WTC11 (cell line): ENCODE measurements at regions not wholly inside any gene's neighbourhood (a gene's known extent, or its start where the extent isn't known, plus 50 kb on each side); places are given as distances from the start of the nearest gene placed in this dataset.
A peak's percentile ranks its signal among the peaks of the same experiment; 100 is the strongest.

ENCODE experiments used
- ATAC-seq: fragments of 200-7000 bp; cut with Tn5 transposase; 2 replicates; pipeline ENCODE4 v1.10.0; 2021; ENCODE audit warnings: mild to moderate bottlenecking, moderate library complexity
- CTCF ChIA-PET: fragments of 300-600 bp; sonication (Branson Sonifier 250); formaldehyde crosslinking; loops from one replicate; lab custom pipeline; 2021; ENCODE audit warnings: antibody characterized with exemption; lab: Charles Lee
- POLR2A ChIA-PET: fragments of 350-600 bp; sonication (Branson Sonifier 250); formaldehyde crosslinking; loops from one replicate; lab custom pipeline; 2021; ENCODE audit warnings: antibody characterized with exemption; lab: Charles Lee
- DNase-seq: peaks from one replicate; pipeline ENCODE4 v3.0.0; 2021; ENCODE audit warnings: low spot score
- H3K27ac Mint-ChIP-seq: 2 replicates; pipeline ENCODE4 v1.8.0; 2021; ENCODE audit warnings: mixed read lengths
- H3K27me3 Mint-ChIP-seq: 2 replicates; pipeline ENCODE4 v1.8.0; 2021; ENCODE audit warnings: low read depth, mild to moderate bottlenecking, moderate library complexity, mixed read lengths
- H3K36me3 Mint-ChIP-seq: 2 replicates; pipeline ENCODE4 v1.8.0; 2021; ENCODE audit warnings: mixed read lengths
- H3K4me1 Mint-ChIP-seq: 2 replicates; pipeline ENCODE4 v1.8.0; 2022; ENCODE audit warnings: mixed read lengths
- H3K4me3 Mint-ChIP-seq: 2 replicates; pipeline ENCODE4 v1.8.0; 2021; ENCODE audit warnings: mild to moderate bottlenecking, moderate library complexity, mixed read lengths
- H3K9me3 Mint-ChIP-seq: 2 replicates; pipeline ENCODE4 v1.8.0; 2021; ENCODE audit warnings: mixed read lengths
- CREM ChIP-seq: sonication (generic); formaldehyde crosslinking; IDR thresholded peaks from 2 replicates; pipeline ENCODE4 v1.8.1; 2022; ENCODE audit warnings: mild to moderate bottlenecking, missing genetic modification reagents, moderate library complexity
- ELF4 ChIP-seq: sonication (generic); formaldehyde crosslinking; IDR thresholded peaks from 2 replicates; pipeline ENCODE4 v1.8.1; 2022; ENCODE audit warnings: low read depth, mild to moderate bottlenecking, moderate library complexity, missing genetic modification reagents
- EMX1 ChIP-seq: fragments of 250-450 bp; sonication (Bioruptor Pico); IDR thresholded peaks from 2 replicates; pipeline ENCODE4 v1.8.0; 2021; ENCODE audit warnings: mild to moderate bottlenecking
- HMGA2 ChIP-seq: fragments of 250-450 bp; sonication (Bioruptor Pico); IDR thresholded peaks from 2 replicates; pipeline ENCODE4 v1.4.0; 2021; ENCODE audit warnings: mild to moderate bottlenecking, moderate library complexity
- IRF2 ChIP-seq: sonication (generic); formaldehyde crosslinking; IDR thresholded peaks from 2 replicates; pipeline ENCODE4 v1.8.0; 2022; ENCODE audit warnings: low read depth, missing genetic modification reagents, borderline replicate concordance
- OVOL2 ChIP-seq: fragments of 250-450 bp; sonication (Bioruptor Pico); IDR thresholded peaks from 2 replicates; pipeline ENCODE4 v1.9.0; 2021; ENCODE audit warnings: mild to moderate bottlenecking, borderline replicate concordance
- SMAD3 ChIP-seq: sonication (generic); formaldehyde crosslinking; IDR thresholded peaks from 2 replicates; pipeline ENCODE4 v1.8.0; 2022; ENCODE audit warnings: missing genetic modification reagents, mild to moderate bottlenecking, borderline replicate concordance
- TEAD1 ChIP-seq: sonication (generic); formaldehyde crosslinking; IDR thresholded peaks from 2 replicates; pipeline ENCODE4 v1.8.0; 2022; ENCODE audit warnings: mild to moderate bottlenecking, missing genetic modification reagents
- ZNF219 ChIP-seq: sonication (generic); formaldehyde crosslinking; IDR thresholded peaks from 2 replicates; pipeline ENCODE4 v1.8.0; 2023; ENCODE audit warnings: missing genetic modification reagents, mild to moderate bottlenecking, borderline replicate concordance
- ZNF263 ChIP-seq: sonication (generic); formaldehyde crosslinking; IDR thresholded peaks from 2 replicates; pipeline ENCODE4 v1.8.1; 2022; ENCODE audit warnings: low read depth, mild to moderate bottlenecking, moderate library complexity, missing genetic modification reagents
- ZNF671 ChIP-seq: fragments of 250-450 bp; sonication (Bioruptor Pico); IDR thresholded peaks from 2 replicates; pipeline ENCODE4 v1.8.0; 2021; ENCODE audit warnings: mild to moderate bottlenecking
- TF ChIP-seq, protein P1 (sequence below): sonication (generic); formaldehyde crosslinking; conservative IDR thresholded peaks from 2 replicates; pipeline ENCODE4 v1.8.1; 2023; ENCODE audit warnings: mild to moderate bottlenecking, low read depth, missing genetic modification reagents, moderate library complexity
- TF ChIP-seq, protein P2 (sequence below): sonication (generic); formaldehyde crosslinking; IDR thresholded peaks from 2 replicates; pipeline ENCODE4 v1.8.1; 2022; ENCODE audit warnings: low read depth, mild to moderate bottlenecking, moderate library complexity, missing genetic modification reagents, borderline replicate concordance
- TF ChIP-seq, protein P3 (sequence below): sonication (generic); formaldehyde crosslinking; IDR thresholded peaks from 2 replicates; pipeline ENCODE4 v1.8.0; 2023; ENCODE audit warnings: missing genetic modification reagents
- TF ChIP-seq, protein P4 (sequence below): fragments of 250-450 bp; sonication (Bioruptor Pico); IDR thresholded peaks from 2 replicates; pipeline ENCODE4 v1.9.0; 2021; ENCODE audit warnings: mild to moderate bottlenecking, borderline replicate concordance
- TF ChIP-seq, protein P5 (sequence below): fragments of 200-600 bp; IDR thresholded peaks from 2 replicates; pipeline ENCODE4 v1.8.0; 2022; ENCODE audit warnings: antibody characterized with exemption
- TF ChIP-seq, protein P6 (sequence below): fragments of 250-450 bp; sonication (Bioruptor Pico); IDR thresholded peaks from 2 replicates; pipeline ENCODE4 v1.9.0; 2021; ENCODE audit warnings: mild to moderate bottlenecking
- TF ChIP-seq, protein P7 (sequence below): fragments of 250-450 bp; sonication (Bioruptor Pico); IDR thresholded peaks from 2 replicates; pipeline ENCODE4 v1.9.0; 2021; ENCODE audit warnings: moderate library complexity, mild to moderate bottlenecking, inconsistent platforms, borderline replicate concordance
- TF ChIP-seq, protein P8 (sequence below): sonication (generic); formaldehyde crosslinking; IDR thresholded peaks from 2 replicates; pipeline ENCODE4 v1.8.1; 2023; ENCODE audit warnings: mild to moderate bottlenecking, missing genetic modification reagents

DNA sequence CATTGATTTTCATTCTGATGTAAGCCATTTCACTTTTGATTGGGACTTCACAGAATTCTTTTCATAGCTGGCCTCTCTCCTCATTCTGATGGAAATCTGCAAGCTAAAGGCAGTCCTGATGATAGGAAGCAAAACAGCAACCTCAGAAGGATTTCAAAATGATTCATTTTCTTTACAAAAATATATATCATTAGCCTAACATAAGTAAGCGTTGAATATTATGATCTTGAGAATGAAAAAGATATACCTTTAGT is 143.1 kb upstream of the GJE1 start:
- Mint-ChIP-seq H3K27me3 (no peaks in the 10 kb centered on the region), H3K9me3 (peaks cover 21% of the 10 kb centered on the region), H3K36me3 (peaks cover 21% of the 10 kb centered on the region), H3K4me3 (no peak overlapping the region), H3K4me1 (peaks cover 33% of the 10 kb centered on the region), H3K27ac (no peak overlapping the region)
- peak; percentile 76 for ATAC-seq
- no peak for DNase-seq
- ChIA-PET CTCF (interaction anchor here (0.6 to 3.3 kb wide), 24 partner anchors 9 to 314 kb away, joined by 3 to 47 read pairs (median 4); no protein-coding TSS in a partner anchor), POLR2A (no interaction called here)
- no peak for TF ChIP-seq EMX1 (CRISPR knock-in tag)
- no peak for TF ChIP-seq ZNF263
- no peak for TF ChIP-seq IRF2 (CRISPR knock-in tag)

DNA sequence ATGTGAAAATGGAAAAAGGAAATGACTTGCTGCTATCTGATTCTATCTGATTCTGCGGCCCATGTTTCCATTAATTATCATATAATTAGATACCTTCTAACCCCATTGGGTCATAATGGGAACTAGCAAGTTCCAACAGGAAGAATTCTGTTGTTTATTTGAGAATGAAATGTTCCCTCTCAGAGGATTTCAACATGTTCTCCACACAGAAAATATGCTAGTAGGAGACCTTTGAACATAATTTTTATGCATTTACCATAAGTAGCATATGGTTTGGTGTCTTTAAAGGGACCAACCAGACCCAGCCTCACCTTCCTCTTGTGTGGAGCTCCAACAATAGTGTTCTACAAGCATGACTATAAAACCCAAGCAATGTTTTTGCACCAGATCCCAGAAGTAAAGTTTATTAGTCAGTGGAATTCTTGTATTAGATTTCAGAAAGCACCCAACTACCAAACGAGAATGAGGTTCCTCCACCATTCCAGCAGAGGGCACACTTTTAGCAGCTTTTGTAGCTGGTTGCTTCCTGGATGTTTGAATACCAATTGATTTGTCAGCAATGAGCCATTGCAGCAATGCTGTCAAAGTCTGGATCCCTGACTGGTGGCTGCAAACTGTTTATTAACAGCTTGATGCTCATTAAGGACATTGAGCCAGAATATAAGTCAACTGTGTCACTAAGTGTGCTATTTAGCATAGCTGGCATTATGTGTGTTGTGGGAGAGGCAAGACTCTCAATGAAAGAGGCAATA is 143.6 kb upstream of the GJE1 start:
- H3K27me3 Mint-ChIP-seq: no peaks in the 10 kb centered on the region
- no peak for TF ChIP-seq ZNF219
- TF ChIP-seq, protein P1, sequence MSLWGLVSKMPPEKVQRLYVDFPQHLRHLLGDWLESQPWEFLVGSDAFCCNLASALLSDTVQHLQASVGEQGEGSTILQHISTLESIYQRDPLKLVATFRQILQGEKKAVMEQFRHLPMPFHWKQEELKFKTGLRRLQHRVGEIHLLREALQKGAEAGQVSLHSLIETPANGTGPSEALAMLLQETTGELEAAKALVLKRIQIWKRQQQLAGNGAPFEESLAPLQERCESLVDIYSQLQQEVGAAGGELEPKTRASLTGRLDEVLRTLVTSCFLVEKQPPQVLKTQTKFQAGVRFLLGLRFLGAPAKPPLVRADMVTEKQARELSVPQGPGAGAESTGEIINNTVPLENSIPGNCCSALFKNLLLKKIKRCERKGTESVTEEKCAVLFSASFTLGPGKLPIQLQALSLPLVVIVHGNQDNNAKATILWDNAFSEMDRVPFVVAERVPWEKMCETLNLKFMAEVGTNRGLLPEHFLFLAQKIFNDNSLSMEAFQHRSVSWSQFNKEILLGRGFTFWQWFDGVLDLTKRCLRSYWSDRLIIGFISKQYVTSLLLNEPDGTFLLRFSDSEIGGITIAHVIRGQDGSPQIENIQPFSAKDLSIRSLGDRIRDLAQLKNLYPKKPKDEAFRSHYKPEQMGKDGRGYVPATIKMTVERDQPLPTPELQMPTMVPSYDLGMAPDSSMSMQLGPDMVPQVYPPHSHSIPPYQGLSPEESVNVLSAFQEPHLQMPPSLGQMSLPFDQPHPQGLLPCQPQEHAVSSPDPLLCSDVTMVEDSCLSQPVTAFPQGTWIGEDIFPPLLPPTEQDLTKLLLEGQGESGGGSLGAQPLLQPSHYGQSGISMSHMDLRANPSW (CRISPR knock-in tag): no peak
- no peak for TF ChIP-seq HMGA2
- TF ChIP-seq ZNF671 (CRISPR knock-in tag): no peak
- TF ChIP-seq, protein P2, sequence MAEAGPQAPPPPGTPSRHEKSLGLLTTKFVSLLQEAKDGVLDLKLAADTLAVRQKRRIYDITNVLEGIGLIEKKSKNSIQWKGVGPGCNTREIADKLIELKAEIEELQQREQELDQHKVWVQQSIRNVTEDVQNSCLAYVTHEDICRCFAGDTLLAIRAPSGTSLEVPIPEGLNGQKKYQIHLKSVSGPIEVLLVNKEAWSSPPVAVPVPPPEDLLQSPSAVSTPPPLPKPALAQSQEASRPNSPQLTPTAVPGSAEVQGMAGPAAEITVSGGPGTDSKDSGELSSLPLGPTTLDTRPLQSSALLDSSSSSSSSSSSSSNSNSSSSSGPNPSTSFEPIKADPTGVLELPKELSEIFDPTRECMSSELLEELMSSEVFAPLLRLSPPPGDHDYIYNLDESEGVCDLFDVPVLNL (CRISPR knock-in tag): no peak
- TF ChIP-seq, protein P3, sequence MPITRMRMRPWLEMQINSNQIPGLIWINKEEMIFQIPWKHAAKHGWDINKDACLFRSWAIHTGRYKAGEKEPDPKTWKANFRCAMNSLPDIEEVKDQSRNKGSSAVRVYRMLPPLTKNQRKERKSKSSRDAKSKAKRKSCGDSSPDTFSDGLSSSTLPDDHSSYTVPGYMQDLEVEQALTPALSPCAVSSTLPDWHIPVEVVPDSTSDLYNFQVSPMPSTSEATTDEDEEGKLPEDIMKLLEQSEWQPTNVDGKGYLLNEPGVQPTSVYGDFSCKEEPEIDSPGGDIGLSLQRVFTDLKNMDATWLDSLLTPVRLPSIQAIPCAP (CRISPR knock-in tag): no peak
- TF ChIP-seq, protein P4, sequence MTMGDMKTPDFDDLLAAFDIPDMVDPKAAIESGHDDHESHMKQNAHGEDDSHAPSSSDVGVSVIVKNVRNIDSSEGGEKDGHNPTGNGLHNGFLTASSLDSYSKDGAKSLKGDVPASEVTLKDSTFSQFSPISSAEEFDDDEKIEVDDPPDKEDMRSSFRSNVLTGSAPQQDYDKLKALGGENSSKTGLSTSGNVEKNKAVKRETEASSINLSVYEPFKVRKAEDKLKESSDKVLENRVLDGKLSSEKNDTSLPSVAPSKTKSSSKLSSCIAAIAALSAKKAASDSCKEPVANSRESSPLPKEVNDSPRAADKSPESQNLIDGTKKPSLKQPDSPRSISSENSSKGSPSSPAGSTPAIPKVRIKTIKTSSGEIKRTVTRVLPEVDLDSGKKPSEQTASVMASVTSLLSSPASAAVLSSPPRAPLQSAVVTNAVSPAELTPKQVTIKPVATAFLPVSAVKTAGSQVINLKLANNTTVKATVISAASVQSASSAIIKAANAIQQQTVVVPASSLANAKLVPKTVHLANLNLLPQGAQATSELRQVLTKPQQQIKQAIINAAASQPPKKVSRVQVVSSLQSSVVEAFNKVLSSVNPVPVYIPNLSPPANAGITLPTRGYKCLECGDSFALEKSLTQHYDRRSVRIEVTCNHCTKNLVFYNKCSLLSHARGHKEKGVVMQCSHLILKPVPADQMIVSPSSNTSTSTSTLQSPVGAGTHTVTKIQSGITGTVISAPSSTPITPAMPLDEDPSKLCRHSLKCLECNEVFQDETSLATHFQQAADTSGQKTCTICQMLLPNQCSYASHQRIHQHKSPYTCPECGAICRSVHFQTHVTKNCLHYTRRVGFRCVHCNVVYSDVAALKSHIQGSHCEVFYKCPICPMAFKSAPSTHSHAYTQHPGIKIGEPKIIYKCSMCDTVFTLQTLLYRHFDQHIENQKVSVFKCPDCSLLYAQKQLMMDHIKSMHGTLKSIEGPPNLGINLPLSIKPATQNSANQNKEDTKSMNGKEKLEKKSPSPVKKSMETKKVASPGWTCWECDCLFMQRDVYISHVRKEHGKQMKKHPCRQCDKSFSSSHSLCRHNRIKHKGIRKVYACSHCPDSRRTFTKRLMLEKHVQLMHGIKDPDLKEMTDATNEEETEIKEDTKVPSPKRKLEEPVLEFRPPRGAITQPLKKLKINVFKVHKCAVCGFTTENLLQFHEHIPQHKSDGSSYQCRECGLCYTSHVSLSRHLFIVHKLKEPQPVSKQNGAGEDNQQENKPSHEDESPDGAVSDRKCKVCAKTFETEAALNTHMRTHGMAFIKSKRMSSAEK (CRISPR knock-in tag): no peak
- TF ChIP-seq CREM (CRISPR knock-in tag): no peak
- TF ChIP-seq, protein P5, sequence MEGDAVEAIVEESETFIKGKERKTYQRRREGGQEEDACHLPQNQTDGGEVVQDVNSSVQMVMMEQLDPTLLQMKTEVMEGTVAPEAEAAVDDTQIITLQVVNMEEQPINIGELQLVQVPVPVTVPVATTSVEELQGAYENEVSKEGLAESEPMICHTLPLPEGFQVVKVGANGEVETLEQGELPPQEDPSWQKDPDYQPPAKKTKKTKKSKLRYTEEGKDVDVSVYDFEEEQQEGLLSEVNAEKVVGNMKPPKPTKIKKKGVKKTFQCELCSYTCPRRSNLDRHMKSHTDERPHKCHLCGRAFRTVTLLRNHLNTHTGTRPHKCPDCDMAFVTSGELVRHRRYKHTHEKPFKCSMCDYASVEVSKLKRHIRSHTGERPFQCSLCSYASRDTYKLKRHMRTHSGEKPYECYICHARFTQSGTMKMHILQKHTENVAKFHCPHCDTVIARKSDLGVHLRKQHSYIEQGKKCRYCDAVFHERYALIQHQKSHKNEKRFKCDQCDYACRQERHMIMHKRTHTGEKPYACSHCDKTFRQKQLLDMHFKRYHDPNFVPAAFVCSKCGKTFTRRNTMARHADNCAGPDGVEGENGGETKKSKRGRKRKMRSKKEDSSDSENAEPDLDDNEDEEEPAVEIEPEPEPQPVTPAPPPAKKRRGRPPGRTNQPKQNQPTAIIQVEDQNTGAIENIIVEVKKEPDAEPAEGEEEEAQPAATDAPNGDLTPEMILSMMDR: peak; percentile 79
- no peak for TF ChIP-seq OVOL2 (CRISPR knock-in tag)
- TF ChIP-seq TEAD1 (CRISPR knock-in tag): peak; percentile 26; the same call in 1 of the 2 replicates
- TF ChIP-seq, protein P6, sequence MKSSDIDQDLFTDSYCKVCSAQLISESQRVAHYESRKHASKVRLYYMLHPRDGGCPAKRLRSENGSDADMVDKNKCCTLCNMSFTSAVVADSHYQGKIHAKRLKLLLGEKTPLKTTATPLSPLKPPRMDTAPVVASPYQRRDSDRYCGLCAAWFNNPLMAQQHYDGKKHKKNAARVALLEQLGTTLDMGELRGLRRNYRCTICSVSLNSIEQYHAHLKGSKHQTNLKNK (CRISPR knock-in tag): no peak
- TF ChIP-seq, protein P7, sequence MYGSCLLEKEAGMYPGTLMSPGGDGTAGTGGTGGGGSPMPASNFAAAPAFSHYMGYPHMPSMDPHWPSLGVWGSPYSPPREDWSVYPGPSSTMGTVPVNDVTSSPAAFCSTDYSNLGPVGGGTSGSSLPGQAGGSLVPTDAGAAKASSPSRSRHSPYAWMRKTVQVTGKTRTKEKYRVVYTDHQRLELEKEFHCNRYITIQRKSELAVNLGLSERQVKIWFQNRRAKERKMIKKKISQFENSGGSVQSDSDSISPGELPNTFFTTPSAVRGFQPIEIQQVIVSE: no peak
- TF ChIP-seq, protein P8, sequence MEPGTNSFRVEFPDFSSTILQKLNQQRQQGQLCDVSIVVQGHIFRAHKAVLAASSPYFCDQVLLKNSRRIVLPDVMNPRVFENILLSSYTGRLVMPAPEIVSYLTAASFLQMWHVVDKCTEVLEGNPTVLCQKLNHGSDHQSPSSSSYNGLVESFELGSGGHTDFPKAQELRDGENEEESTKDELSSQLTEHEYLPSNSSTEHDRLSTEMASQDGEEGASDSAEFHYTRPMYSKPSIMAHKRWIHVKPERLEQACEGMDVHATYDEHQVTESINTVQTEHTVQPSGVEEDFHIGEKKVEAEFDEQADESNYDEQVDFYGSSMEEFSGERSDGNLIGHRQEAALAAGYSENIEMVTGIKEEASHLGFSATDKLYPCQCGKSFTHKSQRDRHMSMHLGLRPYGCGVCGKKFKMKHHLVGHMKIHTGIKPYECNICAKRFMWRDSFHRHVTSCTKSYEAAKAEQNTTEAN: no peak
- TF ChIP-seq SMAD3: no peak
- TF ChIP-seq ELF4 (CRISPR knock-in tag): no peak
- ATAC-seq (peak; percentile 85), DNase-seq (peak; percentile 45)
- peaks cover 16% of the 10 kb centered on the region for H3K9me3 Mint-ChIP-seq
- CTCF ChIA-PET: interaction anchor here (0.6 to 3.3 kb wide), 25 partner anchors 8 to 314 kb away, joined by 3 to 47 read pairs (median 3); no protein-coding TSS in a partner anchor
- no peak overlapping the region; the same call in 1 of the 2 replicates for H3K27ac Mint-ChIP-seq
- peaks cover 37% of the 10 kb centered on the region for H3K4me1 Mint-ChIP-seq
- peaks cover 16% of the 10 kb centered on the region for H3K36me3 Mint-ChIP-seq
- H3K4me3 Mint-ChIP-seq: no peak overlapping the region
- POLR2A ChIA-PET: no interaction called here
